BLaER1 (cell line): ENCODE measurements at regions not wholly inside any gene's neighbourhood (a gene's known extent, or its start where the extent isn't known, plus 50 kb on each side); places are given as distances from the start of the nearest gene placed in this dataset.
A peak's percentile ranks its signal among the peaks of the same experiment; 100 is the strongest.

Source experiments
- H3K27ac ChIP-seq: shearing (Covaris generic); formaldehyde crosslinking; 2 replicates; pipeline ENCODE4 v1.8.1; 2022
- H3K27me3 ChIP-seq: shearing (Covaris generic); formaldehyde crosslinking; 2 replicates; pipeline ENCODE4 v1.8.1; 2022
- H3K36me3 ChIP-seq: shearing (Covaris generic); formaldehyde crosslinking; 2 replicates; pipeline ENCODE4 v1.8.1; 2022
- H3K4me1 ChIP-seq: shearing (Covaris generic); formaldehyde crosslinking; 2 replicates; pipeline ENCODE4 v1.8.1; 2022
- H3K4me2 ChIP-seq: shearing (Covaris generic); formaldehyde crosslinking; 2 replicates; pipeline ENCODE4 v1.8.1; 2022
- H3K4me3 ChIP-seq: shearing (Covaris generic); formaldehyde crosslinking; 2 replicates; pipeline ENCODE4 v1.8.1; 2022
- H3K9ac ChIP-seq: shearing (Covaris generic); formaldehyde crosslinking; 2 replicates; pipeline ENCODE4 v1.8.1; 2022
- H3K9me3 ChIP-seq: shearing (Covaris generic); formaldehyde crosslinking; 2 replicates; pipeline ENCODE4 v1.8.1; 2022
- H4K20me1 ChIP-seq: shearing (Covaris generic); formaldehyde crosslinking; 2 replicates; pipeline ENCODE4 v1.8.1; 2022
- Cebpa-rat ChIP-seq: shearing (Covaris generic); IDR thresholded peaks from 2 replicates; pipeline ENCODE4 v1.8.1; 2022

- Histone ChIP-seq H3K9me3 (peaks cover 9% of the 10 kb centered on the region), H3K27me3 (no peaks in the 10 kb centered on the region), H3K4me2 (peak overlapping the region; percentile 65), H3K27ac (no peak overlapping the region), H3K36me3 (no peaks in the 10 kb centered on the region), H3K4me1 (peaks cover 57% of the 10 kb centered on the region), H3K9ac (no peak overlapping the region), H3K4me3 (no peak overlapping the region), H4K20me1 (no peaks in the 10 kb centered on the region)
- TF ChIP-seq Cebpa-rat: no peak
Measured at GRCh38 chr5:173831196-173831914, 56.8 kb upstream of the CPEB4 start.

- peak overlapping the region; percentile 65 for H3K4me2 ChIP-seq
- no peaks in the 10 kb centered on the region for H3K27me3 ChIP-seq
- no peaks in the 10 kb centered on the region for H4K20me1 ChIP-seq
- TF ChIP-seq Cebpa-rat: no peak
- H3K4me1 ChIP-seq: peaks cover 57% of the 10 kb centered on the region
- no peak overlapping the region for H3K27ac ChIP-seq
- no peak overlapping the region for H3K9ac ChIP-seq
- no peaks in the 10 kb centered on the region for H3K36me3 ChIP-seq
- H3K4me3 ChIP-seq: no peak overlapping the region
- H3K9me3 ChIP-seq: peaks cover 13% of the 10 kb centered on the region
Measured at GRCh38 chr5:173832386-173832785, 55.8 kb upstream of the CPEB4 start.

GRCh38 chr5:173833196-173833985 lies 54.8 kb upstream of the CPEB4 start:
- Histone ChIP-seq H3K36me3 (no peaks in the 10 kb centered on the region), H3K9ac (no peak overlapping the region), H3K4me3 (no peak overlapping the region), H3K4me2 (peak overlapping the region; percentile 65), H3K4me1 (peaks cover 57% of the 10 kb centered on the region), H3K9me3 (peaks cover 8% of the 10 kb centered on the region), H3K27ac (no peak overlapping the region), H4K20me1 (no peaks in the 10 kb centered on the region), H3K27me3 (no peaks in the 10 kb centered on the region)
- no peak for TF ChIP-seq Cebpa-rat

GRCh38 chr5:173834071-173834771 lies 53.9 kb upstream of the CPEB4 start:
- Histone ChIP-seq H3K4me1 (peaks cover 52% of the 10 kb centered on the region), H3K9ac (no peak overlapping the region), H3K36me3 (no peaks in the 10 kb centered on the region), H3K9me3 (peaks cover 6% of the 10 kb centered on the region; the same call in 1 of the 2 replicates), H3K27ac (no peak overlapping the region), H3K27me3 (no peaks in the 10 kb centered on the region), H3K4me2 (no peak overlapping the region), H3K4me3 (no peak overlapping the region), H4K20me1 (no peaks in the 10 kb centered on the region)
- no peak for TF ChIP-seq Cebpa-rat

GRCh38 chr5:173835131-173835530 lies 53.0 kb upstream of the CPEB4 start:
- Histone ChIP-seq H3K4me1 (peaks cover 43% of the 10 kb centered on the region), H3K4me2 (peak overlapping the region; percentile 31), H4K20me1 (no peaks in the 10 kb centered on the region), H3K9ac (no peak overlapping the region), H3K27ac (no peak overlapping the region), H3K27me3 (no peaks in the 10 kb centered on the region), H3K36me3 (no peaks in the 10 kb centered on the region), H3K9me3 (peaks cover 6% of the 10 kb centered on the region; the same call in 1 of the 2 replicates), H3K4me3 (no peak overlapping the region)
- TF ChIP-seq Cebpa-rat: no peak

GRCh38 chr5:173835661-173836060 lies 52.5 kb upstream of the CPEB4 start:
- Histone ChIP-seq H3K36me3 (no peaks in the 10 kb centered on the region), H4K20me1 (no peaks in the 10 kb centered on the region), H3K4me2 (peak overlapping the region; percentile 31; the same call in 1 of the 2 replicates), H3K27ac (no peak overlapping the region), H3K9me3 (peaks cover 6% of the 10 kb centered on the region; the same call in 1 of the 2 replicates), H3K9ac (no peak overlapping the region), H3K4me1 (peaks cover 37% of the 10 kb centered on the region), H3K27me3 (no peaks in the 10 kb centered on the region), H3K4me3 (no peak overlapping the region)
- no peak for TF ChIP-seq Cebpa-rat

- TF ChIP-seq Cebpa-rat: no peak
- no peak overlapping the region for H3K27ac ChIP-seq
- H3K4me1 ChIP-seq: peaks cover 17% of the 10 kb centered on the region
Measured at GRCh38 chr5:173837654-173838053, 50.5 kb upstream of the CPEB4 start.

More at GRCh38 chr5:173837654-173838053, 50.5 kb upstream of the CPEB4 start:
- H3K36me3 ChIP-seq: no peaks in the 10 kb centered on the region
- peaks cover 6% of the 10 kb centered on the region; the same call in 1 of the 2 replicates for H3K9me3 ChIP-seq
- H3K4me2 ChIP-seq: no peak overlapping the region
- no peaks in the 10 kb centered on the region for H4K20me1 ChIP-seq
- no peaks in the 10 kb centered on the region for H3K27me3 ChIP-seq
- no peak overlapping the region for H3K4me3 ChIP-seq
- no peak overlapping the region for H3K9ac ChIP-seq
